IMR-90 (cell line): ENCODE measurements at regions not wholly inside any gene's neighbourhood (a gene's known extent, or its start where the extent isn't known, plus 50 kb on each side); places are given as distances from the start of the nearest gene placed in this dataset.

Experiments used
- ATAC-seq: fragments of 200-7000 bp; cut with Tn5 transposase; 2 replicates; pipeline ENCODE4 v1.9.1; 2020; ENCODE audit warnings: low read depth, mild to moderate bottlenecking, moderate library complexity
- BruUV-seq: library from RNA; stranded (reverse); fragments of 400-500 nt; replicated peaks from 2 replicates; lab custom pipeline; 2021; lab: Mats Ljungman, UMichigan
- CTCF ChIA-PET: fragments of 300-600 bp; formaldehyde crosslinking; extraction: SDS; loops from one replicate; lab custom pipeline; 2021; ENCODE audit warnings: antibody characterized with exemption; lab: Yijun Ruan, JAX
- POLR2A ChIA-PET: fragments of 300-600 bp; sonication (Branson Sonifier 250); formaldehyde crosslinking; loops from one replicate; lab custom pipeline; 2022; ENCODE audit warnings: antibody characterized with exemption; ENCODE audit not compliant: unreplicated experiment; lab: Charles Lee
- DNase-seq: peaks from one replicate; pipeline ENCODE4 v3.0.0; 2013
- H2AFZ ChIP-seq: replicated peaks from 2 replicates; pipeline ENCODE3; 2013; ENCODE audit warnings: low read length, mild to moderate bottlenecking; ENCODE audit not compliant: poor library complexity
- H2AK5ac ChIP-seq: 2 replicates; pipeline ENCODE4 v1.6.1; 2013; ENCODE audit warnings: low read depth, low read length, inconsistent platforms
- H2AK9ac ChIP-seq: replicated peaks from 2 replicates; pipeline ENCODE3; 2013; ENCODE audit warnings: mild to moderate bottlenecking, low read depth, low read length, moderate library complexity; ENCODE audit not compliant: poor library complexity
- H2BK120ac ChIP-seq: 2 replicates; pipeline ENCODE4 v1.6.1; 2013; ENCODE audit warnings: low read depth, low read length, inconsistent platforms
- H2BK15ac ChIP-seq: 3 replicates; pipeline ENCODE4 v1.6.1; 2013; ENCODE audit warnings: low read depth, low read length, inconsistent platforms
- H2BK20ac ChIP-seq: 2 replicates; pipeline ENCODE4 v1.6.1; 2013; ENCODE audit warnings: low read depth, mild to moderate bottlenecking, inconsistent platforms, low read length, moderate library complexity
- H2BK5ac ChIP-seq: 2 replicates; pipeline ENCODE4 v1.6.1; 2013; ENCODE audit warnings: mild to moderate bottlenecking, low read depth, low read length, inconsistent platforms; ENCODE audit not compliant: poor library complexity, severe bottlenecking
- H3K14ac ChIP-seq: replicated peaks from 2 replicates; pipeline ENCODE4 v1.6.1; 2013; ENCODE audit warnings: low read depth, low read length, inconsistent platforms
- H3K18ac ChIP-seq: 2 replicates; pipeline ENCODE4 v1.6.1; 2013; ENCODE audit warnings: low read depth, low read length, control low read depth
- H3K23ac ChIP-seq: 2 replicates; pipeline ENCODE4 v1.6.1; 2013; ENCODE audit warnings: low read depth, low read length, inconsistent platforms
- H3K27ac ChIP-seq: 2 replicates; pipeline ENCODE4 v1.5.1; 2013; ENCODE audit warnings: mild to moderate bottlenecking, control low read depth, low read length; ENCODE audit not compliant: insufficient read depth
- H3K27me3 ChIP-seq: 2 replicates; pipeline ENCODE4 v1.6.1; 2013; ENCODE audit warnings: low read length; ENCODE audit not compliant: control insufficient read depth, insufficient read depth
- H3K36me3 ChIP-seq: 2 replicates; pipeline ENCODE4 v1.6.1; 2013; ENCODE audit warnings: low read length, mixed read lengths; ENCODE audit not compliant: control insufficient read depth, insufficient read depth
- H3K4ac ChIP-seq: 2 replicates; pipeline ENCODE4 v1.6.1; 2013; ENCODE audit warnings: low read depth, low read length, inconsistent platforms
- H3K4me1 ChIP-seq: 2 replicates; pipeline ENCODE4 v1.6.1; 2013; ENCODE audit warnings: low read length, mixed read lengths; ENCODE audit not compliant: control insufficient read depth, insufficient read depth
- H3K4me2 ChIP-seq: 2 replicates; pipeline ENCODE4 v1.6.1; 2013; ENCODE audit warnings: low read depth, mild to moderate bottlenecking, control low read depth, low read length, moderate library complexity
- H3K4me3 ChIP-seq: 2 replicates; pipeline ENCODE4 v1.5.1; 2013; ENCODE audit warnings: low read depth, mild to moderate bottlenecking, control low read depth, low read length, moderate library complexity; ENCODE audit not compliant: insufficient read depth
- H3K56ac ChIP-seq: 2 replicates; pipeline ENCODE4 v1.6.1; 2013; ENCODE audit warnings: low read length, inconsistent platforms; ENCODE audit not compliant: insufficient read depth; ENCODE audit errors: extremely low read depth
- H3K79me1 ChIP-seq, 2 experiments: 2 replicates each; pipeline ENCODE4 v1.6.1; 2013; ENCODE audit warnings: low read length in 2 of 2, inconsistent platforms in 1 of 2, low read depth in 1 of 2
- H3K9ac ChIP-seq: 2 replicates; pipeline ENCODE4 v1.6.1; 2013; ENCODE audit warnings: low read depth, low read length, control low read depth
- H3K9me1 ChIP-seq: 2 replicates; pipeline ENCODE4 v1.6.1; 2013; ENCODE audit warnings: low read length, inconsistent platforms; ENCODE audit not compliant: insufficient read depth
- H3K9me3 ChIP-seq: 2 replicates; pipeline ENCODE4 v1.6.1; 2013; ENCODE audit warnings: low read length; ENCODE audit not compliant: control insufficient read depth, insufficient read depth
- H4K20me1 ChIP-seq: 2 replicates; pipeline ENCODE4 v1.6.1; 2013; ENCODE audit warnings: low read length, inconsistent platforms; ENCODE audit not compliant: insufficient read depth
- H4K5ac ChIP-seq: 2 replicates; pipeline ENCODE4 v1.6.1; 2013; ENCODE audit warnings: mild to moderate bottlenecking, low read depth, low read length, control low read depth
- H4K8ac ChIP-seq, 2 experiments: 2 replicates each; pipeline ENCODE4 v1.6.1; 2013; ENCODE audit warnings: low read depth in 2 of 2, low read length in 2 of 2, control low read depth in 1 of 2, inconsistent platforms in 1 of 2
- H4K91ac ChIP-seq: 2 replicates; pipeline ENCODE4 v1.6.1; 2013; ENCODE audit warnings: low read depth, low read length, inconsistent platforms; ENCODE audit not compliant: insufficient read depth
- CEBPB ChIP-seq: IDR thresholded peaks from 2 replicates; pipeline ENCODE4 v1.6.1; 2012; ENCODE audit warnings: low read depth, low read length, improper control_type of control experiment
- CTCF ChIP-seq: conservative IDR thresholded peaks from 2 replicates; pipeline ENCODE4 v1.5.1; 2012; ENCODE audit warnings: mild to moderate bottlenecking, low read depth, low read length, improper control_type of control experiment
- FOS ChIP-seq: fragments of 150-350 bp; IDR thresholded peaks from 2 replicates; pipeline ENCODE4 v1.6.1; 2016; ENCODE audit warnings: low read depth, low read length
- MAFK ChIP-seq: IDR thresholded peaks from 2 replicates; pipeline ENCODE4 v1.6.1; 2012; ENCODE audit warnings: low read depth, low read length, improper control_type of control experiment
- MAZ ChIP-seq: IDR thresholded peaks from 2 replicates; pipeline ENCODE4 v1.6.1; 2012; ENCODE audit warnings: low read depth, mild to moderate bottlenecking, low read length, improper control_type of control experiment, moderate library complexity, borderline replicate concordance
- MXI1 ChIP-seq: IDR thresholded peaks from 2 replicates; pipeline ENCODE4 v1.6.1; 2012; ENCODE audit warnings: low read depth, mild to moderate bottlenecking, low read length, moderate library complexity, borderline replicate concordance
- POLR2A ChIP-seq: IDR thresholded peaks from 2 replicates; pipeline ENCODE4 v1.6.1; 2012; ENCODE audit warnings: mild to moderate bottlenecking, low read depth, low read length
- RAD21 ChIP-seq: IDR thresholded peaks from 2 replicates; pipeline ENCODE4 v1.6.1; 2012; ENCODE audit warnings: low read length, improper control_type of control experiment
- RCOR1 ChIP-seq: IDR thresholded peaks from 2 replicates; pipeline ENCODE4 v1.6.1; 2012; ENCODE audit warnings: mild to moderate bottlenecking, low read length, improper control_type of control experiment; ENCODE audit not compliant: insufficient replicate concordance
- RFX5 ChIP-seq: IDR thresholded peaks from 2 replicates; pipeline ENCODE4 v1.8.0; 2012; ENCODE audit warnings: low read depth, mild to moderate bottlenecking, low read length, moderate library complexity
- SMC3 ChIP-seq: fragments of 150-350 bp; IDR thresholded peaks from 2 replicates; pipeline ENCODE4 v1.6.1; 2016; ENCODE audit warnings: low read depth, mild to moderate bottlenecking, antibody characterized with exemption, low read length, moderate library complexity
- dilution Hi-C: fragments of 300-500 bp; cut with HindIII; formaldehyde crosslinking; loops from one replicate; pipeline ENCODE4 v1.14.3; 2018; ENCODE audit warnings: low sequenced_read_pairs; ENCODE audit not compliant: unreplicated experiment
- in situ Hi-C: fragments of 300-500 bp; cut with MboI; formaldehyde crosslinking; loops from 3 replicates; pipeline ENCODE4 v1.14.3; 2019; ENCODE audit warnings: low sequenced_read_pairs, inconsistent platforms, mixed read lengths
- intact Hi-C: fragments of 100-400 bp; cut with micrococcal nuclease; formaldehyde crosslinking; loops from 2 replicates; pipeline ENCODE4 v1.10.0; 2022

GRCh38 chr4:158459085-158459820 is 62.4 kb upstream of the RXFP1 start:
- H3K4me2 ChIP-seq = no peak overlapping the region
- ATAC-seq (no peak), DNase-seq (no peak)
- dilution Hi-C loops = no loop called here
- no peaks in the 10 kb centered on the region for H3K4me1 ChIP-seq
- no peaks in the 10 kb centered on the region for H3K27me3 ChIP-seq
- in situ Hi-C loops = no loop called here
- H4K91ac ChIP-seq = no peak overlapping the region
- no peak overlapping the region for H3K14ac ChIP-seq
- ChIA-PET CTCF (no interaction called here), POLR2A (no interaction called here)
- H4K20me1 ChIP-seq = no peaks in the 10 kb centered on the region
- H3K79me1 ChIP-seq = no peaks in the 10 kb centered on the region
- no peak overlapping the region for H2AK5ac ChIP-seq
- no peaks in the 10 kb centered on the region for H3K36me3 ChIP-seq
- no peak overlapping the region for H2AK9ac ChIP-seq
- no peak overlapping the region for H3K18ac ChIP-seq
- no peak overlapping the region for H3K23ac ChIP-seq
- no peak overlapping the region for H2BK15ac ChIP-seq
- H2BK120ac ChIP-seq = no peak overlapping the region
- H3K9me3 ChIP-seq = no peaks in the 10 kb centered on the region
- intact Hi-C loops = no loop called here
- no peak overlapping the region for H2BK20ac ChIP-seq
- H3K9me1 ChIP-seq = no peaks in the 10 kb centered on the region
- no peak overlapping the region for H3K27ac ChIP-seq
- H2AFZ ChIP-seq = no peak overlapping the region
- H3K56ac ChIP-seq = no peak overlapping the region
- no peak overlapping the region for H3K9ac ChIP-seq
- H3K4ac ChIP-seq = no peak overlapping the region
- H2BK5ac ChIP-seq = no peak overlapping the region
- no TSS peak for BruUV-seq
- no peak overlapping the region for H4K8ac ChIP-seq
- H4K5ac ChIP-seq = no peak overlapping the region
- TF ChIP-seq SMC3 (no peak), MAFK (no peak), CEBPB (no peak), RFX5 (no peak), MAZ (no peak), FOS (no peak), RAD21 (no peak), MXI1 (no peak), CTCF (no peak), POLR2A (no peak), RCOR1 (no peak)
- H3K4me3 ChIP-seq = no peak overlapping the region
